BJ (cell line): ENCODE measurements at regions not wholly inside any gene's neighbourhood (a gene's known extent, or its start where the extent isn't known, plus 50 kb on each side); places are given as distances from the start of the nearest gene placed in this dataset.

Source experiments
- CTCF ChIA-PET: fragments of 350-600 bp; formaldehyde crosslinking; extraction: SDS; loops from one replicate; lab custom pipeline; 2021; ENCODE audit warnings: antibody characterized with exemption, inconsistent platforms; lab: Yijun Ruan, JAX
- POLR2A ChIA-PET: fragments of 300-600 bp; sonication (Branson Sonifier 250); formaldehyde crosslinking; extraction: SDS; loops from one replicate; lab custom pipeline; 2021; ENCODE audit warnings: antibody characterized with exemption; lab: Charles Lee
- DNase-seq: peaks from one replicate; pipeline ENCODE4 v3.0.0-alpha.2; 2011; ENCODE audit warnings: low read depth
- H3K27me3 ChIP-seq: 2 replicates; pipeline ENCODE4 v1.6.0; 2011; ENCODE audit warnings: low read length; ENCODE audit not compliant: control insufficient read depth, insufficient read depth
- H3K36me3 ChIP-seq: 2 replicates; pipeline ENCODE4 v1.5.1; 2011; ENCODE audit warnings: low read length; ENCODE audit not compliant: control insufficient read depth, insufficient read depth
- H3K4me3 ChIP-seq: 2 replicates; pipeline ENCODE4 v1.5.1; 2011; ENCODE audit warnings: low read depth, mild to moderate bottlenecking, control low read depth, low read length
- TF ChIP-seq, protein P1 (sequence below): IDR thresholded peaks from 2 replicates; pipeline ENCODE4 v1.5.1; 2011; ENCODE audit warnings: low read depth, mild to moderate bottlenecking, control low read depth, inconsistent platforms, low read length, moderate library complexity; ENCODE audit not compliant: insufficient read depth

DNA sequence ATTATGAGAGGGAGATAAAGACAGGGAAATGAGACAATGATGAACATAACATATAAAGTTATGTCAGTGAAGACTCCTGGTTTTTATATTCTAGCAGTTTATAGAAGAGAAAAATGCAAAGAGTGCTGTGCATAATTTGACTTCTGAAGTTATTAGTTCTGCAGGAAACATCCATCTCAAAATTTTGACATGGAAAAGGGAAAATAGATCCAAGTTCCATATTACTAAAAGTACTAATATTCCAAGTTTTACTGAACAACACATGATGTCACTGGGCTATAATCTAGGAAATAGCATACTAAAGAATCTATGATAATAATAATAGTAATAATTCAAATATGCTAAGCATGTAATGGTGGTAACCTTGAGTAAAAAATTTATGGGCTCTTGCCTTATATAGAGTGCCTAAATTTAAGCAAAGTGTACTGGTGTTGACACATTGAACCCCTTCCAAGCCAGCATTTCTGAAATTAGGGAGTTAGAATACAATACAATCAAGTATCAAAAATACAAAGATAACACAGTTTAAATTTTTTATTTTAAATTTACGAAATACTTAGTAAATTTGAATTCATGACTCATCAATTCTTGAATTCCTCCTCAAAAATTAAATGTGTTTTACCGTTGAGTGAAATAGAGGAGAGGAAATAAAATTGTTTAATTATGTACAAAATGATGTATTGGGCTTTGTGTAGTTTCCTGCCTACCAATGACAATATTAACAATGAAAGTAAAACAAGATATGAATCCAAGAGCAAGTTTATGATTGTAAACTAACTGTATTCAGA, 102.8 kb upstream of the KCND2 start:
- ChIA-PET CTCF (no interaction called here), POLR2A (no interaction called here)
- TF ChIP-seq, protein P1, sequence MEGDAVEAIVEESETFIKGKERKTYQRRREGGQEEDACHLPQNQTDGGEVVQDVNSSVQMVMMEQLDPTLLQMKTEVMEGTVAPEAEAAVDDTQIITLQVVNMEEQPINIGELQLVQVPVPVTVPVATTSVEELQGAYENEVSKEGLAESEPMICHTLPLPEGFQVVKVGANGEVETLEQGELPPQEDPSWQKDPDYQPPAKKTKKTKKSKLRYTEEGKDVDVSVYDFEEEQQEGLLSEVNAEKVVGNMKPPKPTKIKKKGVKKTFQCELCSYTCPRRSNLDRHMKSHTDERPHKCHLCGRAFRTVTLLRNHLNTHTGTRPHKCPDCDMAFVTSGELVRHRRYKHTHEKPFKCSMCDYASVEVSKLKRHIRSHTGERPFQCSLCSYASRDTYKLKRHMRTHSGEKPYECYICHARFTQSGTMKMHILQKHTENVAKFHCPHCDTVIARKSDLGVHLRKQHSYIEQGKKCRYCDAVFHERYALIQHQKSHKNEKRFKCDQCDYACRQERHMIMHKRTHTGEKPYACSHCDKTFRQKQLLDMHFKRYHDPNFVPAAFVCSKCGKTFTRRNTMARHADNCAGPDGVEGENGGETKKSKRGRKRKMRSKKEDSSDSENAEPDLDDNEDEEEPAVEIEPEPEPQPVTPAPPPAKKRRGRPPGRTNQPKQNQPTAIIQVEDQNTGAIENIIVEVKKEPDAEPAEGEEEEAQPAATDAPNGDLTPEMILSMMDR, result no peak
- no peaks in the 10 kb centered on the region for H3K36me3 ChIP-seq
- no peaks in the 10 kb centered on the region for H3K27me3 ChIP-seq
- DNase-seq, result no peak
- no peak overlapping the region for H3K4me3 ChIP-seq

DNA sequence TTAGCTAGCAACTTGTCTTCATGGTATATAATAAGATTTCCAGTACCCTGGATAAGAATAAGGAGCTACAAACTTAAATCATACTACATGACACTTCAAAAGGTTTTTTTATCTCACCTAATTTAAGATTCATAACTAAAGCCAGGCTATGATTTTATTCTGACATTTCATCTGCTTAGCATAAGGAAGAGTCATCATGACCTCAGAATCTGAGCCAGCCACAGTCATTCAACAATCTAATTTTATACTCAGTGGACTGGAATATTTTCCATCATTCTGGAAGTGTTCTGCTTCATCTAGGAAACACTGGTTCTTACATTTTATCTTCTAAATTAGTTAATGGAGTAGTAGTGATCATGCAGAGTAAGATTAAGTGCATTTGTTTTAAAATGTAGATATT, 102.1 kb upstream of the KCND2 start:
- CTCF ChIA-PET, result no interaction called here
- Histone ChIP-seq H3K27me3 (no peaks in the 10 kb centered on the region), H3K36me3 (no peaks in the 10 kb centered on the region), H3K4me3 (no peak overlapping the region)
- POLR2A ChIA-PET, result no interaction called here
- TF ChIP-seq, protein P1, result no peak
- no peak for DNase-seq

DNA sequence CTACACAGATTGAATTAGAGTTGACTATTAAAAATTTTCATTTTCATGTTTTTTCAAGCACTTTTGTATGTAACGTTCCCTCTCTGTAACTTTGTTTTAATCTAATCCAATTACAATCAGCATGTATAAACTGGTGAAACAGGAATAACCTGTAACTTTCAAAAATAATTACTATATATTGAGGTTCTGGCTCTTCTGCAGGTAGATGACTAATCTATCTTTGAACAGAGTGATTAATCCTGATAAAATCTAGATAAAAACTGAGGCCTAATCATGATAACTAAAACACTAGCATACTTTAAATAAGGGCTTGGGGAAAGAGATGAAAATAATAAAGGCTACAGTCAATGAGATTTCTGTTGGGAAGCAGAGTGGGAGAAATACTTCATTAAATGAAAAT, 101.6 kb upstream of the KCND2 start:
- no peaks in the 10 kb centered on the region for H3K27me3 ChIP-seq
- no peak for DNase-seq
- no peak overlapping the region for H3K4me3 ChIP-seq
- ChIA-PET POLR2A (no interaction called here), CTCF (no interaction called here)
- TF ChIP-seq, protein P1, result no peak
- H3K36me3 ChIP-seq, result no peaks in the 10 kb centered on the region

DNA sequence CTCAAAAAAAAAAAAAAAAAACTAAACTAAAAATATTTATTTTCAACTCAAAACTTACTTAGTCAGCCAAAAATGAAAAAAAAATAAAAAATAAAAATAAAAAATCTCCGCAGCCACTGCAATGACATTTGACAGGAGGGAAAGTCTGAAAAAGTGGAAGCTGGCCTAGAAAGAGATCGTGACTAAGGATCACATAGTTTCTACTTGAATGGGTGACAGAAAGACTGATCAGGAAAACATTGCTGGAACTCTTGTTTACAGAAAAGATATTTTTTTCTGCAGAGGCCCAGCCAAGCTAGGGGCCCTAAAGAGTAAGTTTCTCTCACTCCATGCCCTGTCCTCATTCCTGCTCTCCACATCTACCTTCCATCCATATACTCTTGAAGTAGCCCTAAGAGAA, 92.8 kb upstream of the KCND2 start:
- no peaks in the 10 kb centered on the region for H3K27me3 ChIP-seq
- H3K36me3 ChIP-seq, result no peaks in the 10 kb centered on the region
- no peak for DNase-seq
- ChIA-PET POLR2A (no interaction called here), CTCF (no interaction called here)
- no peak overlapping the region for H3K4me3 ChIP-seq
- TF ChIP-seq, protein P1, result no peak

DNA sequence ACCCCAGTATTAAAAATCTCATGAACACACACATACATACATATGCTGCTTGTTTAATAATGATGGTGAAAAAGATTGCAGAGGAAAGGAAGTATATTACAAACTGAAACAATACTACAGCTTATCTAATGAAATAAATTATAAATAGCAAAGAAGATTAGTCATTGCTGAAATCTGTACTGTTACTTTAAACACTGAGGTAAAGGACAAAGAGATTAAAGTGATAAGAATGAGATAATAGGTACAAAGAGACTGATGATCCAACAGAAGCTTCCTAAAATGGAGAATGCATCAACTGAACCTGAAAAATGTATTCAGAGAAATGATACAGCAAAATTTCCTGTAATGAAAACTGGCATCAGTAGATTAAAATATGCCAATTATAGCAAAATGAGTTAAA, 91.5 kb upstream of the KCND2 start:
- POLR2A ChIA-PET, result no interaction called here
- H3K27me3 ChIP-seq, result no peaks in the 10 kb centered on the region
- DNase-seq, result no peak
- TF ChIP-seq, protein P1, result no peak
- H3K4me3 ChIP-seq, result no peak overlapping the region
- H3K36me3 ChIP-seq, result no peaks in the 10 kb centered on the region
- CTCF ChIA-PET, result no interaction called here
